ENCODE measurements at regions not wholly inside any gene's neighbourhood (a gene's known extent, or its start where the extent isn't known, plus 50 kb on each side); places are given as distances from the start of the nearest gene placed in this dataset.
"Not testable (repeated sequence)": the region's sequence is repeated elsewhere in the genome, so short reads cannot be mapped to it uniquely, and the experiment has no call there.

DNA sequence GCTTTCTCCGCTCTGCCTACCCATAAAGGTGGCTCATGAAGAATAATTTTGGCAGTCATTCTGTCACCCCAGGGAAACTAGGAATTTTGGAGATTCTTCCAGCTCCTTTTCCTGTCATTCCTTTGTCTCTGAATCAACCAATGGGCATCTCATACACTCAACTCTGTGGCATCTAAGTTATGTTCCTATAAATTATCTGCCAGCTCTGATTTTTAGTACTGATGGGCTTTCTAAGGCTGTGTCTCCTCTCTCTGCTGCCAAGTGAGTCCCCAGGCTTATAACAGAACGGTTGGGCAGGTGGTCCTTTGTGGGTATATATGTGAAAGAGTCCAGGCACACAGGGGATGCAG lies 226.8 kb downstream of the NMUR2 start:
- no peaks in the 10 kb centered on the region for H3K36me3 ChIP-seq (replicated peaks; ENCODE audit: control insufficient read depth, insufficient read depth, low read length)
- no peak for DNase-seq
- H3K4me3 ChIP-seq (ENCODE audit: insufficient read depth, low read depth, low read length), result no peak overlapping the region
- H3K27me3 ChIP-seq (ENCODE audit: control insufficient read depth, insufficient read depth, low read length), result no peaks in the 10 kb centered on the region

DNA sequence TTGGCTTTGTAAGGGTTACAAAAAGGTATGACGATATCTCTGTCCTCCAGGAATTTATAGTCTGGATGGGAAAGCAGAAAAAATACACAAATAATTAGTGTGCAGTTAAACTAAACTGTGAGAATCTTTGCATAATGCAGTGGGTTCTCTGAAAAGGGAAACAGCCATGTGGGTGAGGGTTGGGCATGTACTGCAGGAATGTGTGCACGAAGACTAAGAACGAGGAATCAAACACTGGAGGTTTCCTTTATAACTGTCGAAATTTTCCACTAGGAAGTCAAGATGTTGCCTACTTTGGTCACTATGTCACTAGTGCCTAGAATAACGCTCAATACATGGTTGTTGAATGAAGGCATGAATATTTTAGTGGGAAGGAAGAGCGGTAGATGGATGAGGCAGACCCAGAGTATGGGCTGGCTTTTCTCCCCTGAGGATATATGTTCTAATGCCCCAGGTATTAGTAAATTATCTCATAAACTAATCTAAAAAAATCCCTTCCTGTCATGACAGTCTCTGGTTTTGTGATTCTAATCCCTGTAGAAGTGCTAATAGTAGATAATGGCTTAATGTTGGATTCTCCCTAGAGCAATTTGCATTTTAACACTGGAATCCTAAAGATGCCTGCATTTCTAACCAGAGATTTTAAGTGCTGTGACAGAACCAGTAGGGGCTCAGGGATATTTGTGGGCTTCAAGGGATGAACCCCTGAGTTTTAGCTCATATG lies 227.3 kb downstream of the NMUR2 start:
- no peaks in the 10 kb centered on the region for H3K27me3 ChIP-seq (ENCODE audit: control insufficient read depth, insufficient read depth, low read length)
- DNase-seq, result no peak
- no peaks in the 10 kb centered on the region for H3K36me3 ChIP-seq (replicated peaks; ENCODE audit: control insufficient read depth, insufficient read depth, low read length)
- H3K4me3 ChIP-seq (ENCODE audit: insufficient read depth, low read depth, low read length), result no peak overlapping the region

DNA sequence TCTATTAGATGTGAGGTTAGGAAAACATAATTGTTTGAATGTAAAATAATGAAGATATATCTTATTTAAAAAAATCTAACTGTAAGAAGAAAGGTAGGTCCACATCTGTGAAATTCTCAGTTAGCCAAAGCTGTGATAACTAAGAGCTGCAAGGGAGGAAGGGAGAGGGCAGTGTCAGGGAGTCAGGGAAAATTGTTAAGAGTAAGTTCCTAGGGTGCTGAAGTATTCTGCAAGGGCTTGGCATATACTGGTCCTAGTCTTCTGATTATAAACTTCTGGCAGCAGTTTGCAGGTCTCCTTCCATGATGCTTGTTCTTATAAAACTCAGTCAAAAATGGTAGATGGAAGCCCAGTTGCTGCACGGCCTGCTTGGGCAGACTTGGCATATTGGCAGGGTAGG lies 233.2 kb downstream of the NMUR2 start:
- H3K4me3 ChIP-seq (ENCODE audit: insufficient read depth, low read depth, low read length), result no peak overlapping the region
- no peaks in the 10 kb centered on the region for H3K36me3 ChIP-seq (replicated peaks; ENCODE audit: control insufficient read depth, insufficient read depth, low read length)
- DNase-seq, result no peak
- H3K27me3 ChIP-seq (ENCODE audit: control insufficient read depth, insufficient read depth, low read length), result no peaks in the 10 kb centered on the region

DNA sequence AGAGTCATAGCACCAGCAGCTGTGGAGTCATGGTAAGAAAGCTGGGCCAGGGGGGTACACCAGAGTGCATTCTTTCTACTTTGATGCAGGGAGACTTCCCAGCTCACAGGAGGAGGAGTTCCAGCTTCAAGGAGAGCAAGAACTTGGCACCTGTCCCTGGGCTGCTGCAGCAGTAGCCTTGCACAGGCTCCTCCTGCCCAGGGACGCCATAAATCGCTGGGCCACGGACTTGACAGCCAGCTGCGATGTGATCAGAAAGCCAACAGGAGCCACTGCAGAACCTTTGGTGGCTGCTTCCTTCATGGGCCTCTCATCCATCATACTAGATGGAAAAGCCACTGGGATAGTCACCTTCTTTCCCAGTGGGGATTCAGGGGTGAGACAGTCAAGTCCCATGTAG lies 234.7 kb downstream of the NMUR2 start:
- H3K36me3 ChIP-seq (replicated peaks; ENCODE audit: control insufficient read depth, insufficient read depth, low read length), result no peaks in the 10 kb centered on the region
- H3K27me3 ChIP-seq (ENCODE audit: control insufficient read depth, insufficient read depth, low read length), result no peaks in the 10 kb centered on the region; the same call in 1 of the 2 replicates
- no peak for DNase-seq
- H3K4me3 ChIP-seq (ENCODE audit: insufficient read depth, low read depth, low read length), result no peak overlapping the region

DNA sequence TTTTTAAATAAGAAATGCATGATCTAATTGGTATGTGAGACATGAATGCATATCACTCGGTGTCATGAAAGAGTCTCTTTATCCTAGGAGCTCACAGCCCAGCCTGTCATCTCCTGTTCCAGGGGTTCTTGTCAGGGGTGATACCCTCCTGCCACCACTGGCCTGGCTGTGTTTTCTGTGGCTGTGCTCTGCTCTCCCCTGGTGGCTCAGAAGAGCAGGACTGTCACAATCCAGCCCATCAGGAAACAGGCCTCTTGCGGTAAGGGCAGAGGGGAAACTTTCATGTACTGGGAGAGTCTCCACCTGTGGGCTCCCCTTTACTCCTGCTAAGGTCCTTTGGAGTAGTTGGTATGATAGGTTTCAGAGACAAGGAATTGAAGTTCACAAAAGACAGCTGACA lies 240.2 kb upstream of the GLRA1 start:
- no peaks in the 10 kb centered on the region for H3K36me3 ChIP-seq (replicated peaks; ENCODE audit: control insufficient read depth, insufficient read depth, low read length)
- peak; percentile 37 for DNase-seq
- H3K27me3 ChIP-seq (ENCODE audit: control insufficient read depth, insufficient read depth, low read length), result no peaks in the 10 kb centered on the region; the same call in 1 of the 2 replicates
- no peak overlapping the region for H3K4me3 ChIP-seq (ENCODE audit: insufficient read depth, low read depth, low read length)

DNA sequence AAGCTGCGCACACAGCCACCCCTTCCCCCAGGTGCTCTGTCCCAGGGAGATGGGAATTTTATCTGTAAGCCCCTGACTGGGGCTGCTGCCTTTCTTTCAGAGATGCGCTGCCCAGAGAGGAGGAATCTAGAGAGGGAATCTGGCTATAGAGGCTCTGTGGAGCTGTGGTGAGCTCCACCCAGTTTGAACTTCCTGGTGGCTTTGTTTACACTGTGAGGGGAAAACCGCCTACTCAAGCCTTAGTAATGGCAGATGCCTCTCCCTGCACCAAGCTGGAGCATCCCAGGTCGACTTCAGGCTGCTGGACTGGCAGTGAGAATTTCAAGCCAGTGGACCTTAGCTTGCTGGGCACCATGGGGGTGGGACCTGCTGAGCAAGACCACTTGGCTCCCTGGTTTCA lies 235.2 kb upstream of the GLRA1 start:
- DNase-seq; H3K27me3 ChIP-seq (ENCODE audit: control insufficient read depth, insufficient read depth, low read length); H3K4me3 ChIP-seq (ENCODE audit: insufficient read depth, low read depth, low read length); H3K36me3 ChIP-seq (replicated peaks; ENCODE audit: control insufficient read depth, insufficient read depth, low read length): not testable (repeated sequence)

DNA sequence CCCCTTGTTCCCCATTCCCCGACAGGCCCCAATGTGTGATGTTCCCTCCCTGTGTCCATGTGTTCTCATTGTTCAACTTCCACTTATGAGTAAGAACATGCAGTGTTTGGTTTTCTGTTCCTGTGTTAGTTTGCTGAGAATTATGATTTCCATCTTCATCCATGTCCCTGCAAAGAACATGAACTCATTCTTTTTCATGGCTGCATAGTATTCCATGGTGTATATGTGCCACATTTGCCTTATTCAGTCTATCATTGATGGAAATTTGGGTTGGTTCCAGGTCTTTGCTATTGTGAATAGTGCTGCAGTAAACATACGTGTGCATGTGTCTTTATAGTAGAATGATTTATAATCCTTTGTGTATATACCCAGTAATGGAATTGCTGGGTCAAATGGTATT lies 229.8 kb upstream of the GLRA1 start:
- not testable (repeated sequence) for H3K4me3 ChIP-seq (ENCODE audit: insufficient read depth, low read depth, low read length); H3K36me3 ChIP-seq (replicated peaks; ENCODE audit: control insufficient read depth, insufficient read depth, low read length); DNase-seq; H3K27me3 ChIP-seq (ENCODE audit: control insufficient read depth, insufficient read depth, low read length)

DNA sequence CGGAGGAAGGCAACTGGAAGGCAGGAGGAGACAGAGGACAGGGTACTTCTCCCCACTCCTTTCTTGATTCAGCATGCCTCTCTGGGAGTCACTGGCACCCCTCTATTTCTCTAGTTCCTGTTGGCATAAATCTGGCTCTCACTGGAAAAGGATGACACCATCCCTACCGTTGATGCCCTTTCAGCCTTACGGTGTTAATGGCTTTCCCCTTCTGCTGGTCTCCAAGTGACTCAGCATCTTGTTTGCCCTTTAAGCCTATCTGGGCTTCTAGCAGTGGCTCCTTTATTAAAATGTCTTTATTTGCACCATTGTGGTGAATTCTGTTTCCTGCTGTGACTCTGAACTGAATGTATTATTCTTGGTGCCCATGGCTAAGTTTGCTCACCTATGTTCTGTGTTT lies 227.3 kb upstream of the GLRA1 start:
- no peak overlapping the region for H3K4me3 ChIP-seq (ENCODE audit: insufficient read depth, low read depth, low read length)
- H3K36me3 ChIP-seq (replicated peaks; ENCODE audit: control insufficient read depth, insufficient read depth, low read length), result no peaks in the 10 kb centered on the region
- DNase-seq, result no peak
- H3K27me3 ChIP-seq (ENCODE audit: control insufficient read depth, insufficient read depth, low read length), result no peaks in the 10 kb centered on the region

DNA sequence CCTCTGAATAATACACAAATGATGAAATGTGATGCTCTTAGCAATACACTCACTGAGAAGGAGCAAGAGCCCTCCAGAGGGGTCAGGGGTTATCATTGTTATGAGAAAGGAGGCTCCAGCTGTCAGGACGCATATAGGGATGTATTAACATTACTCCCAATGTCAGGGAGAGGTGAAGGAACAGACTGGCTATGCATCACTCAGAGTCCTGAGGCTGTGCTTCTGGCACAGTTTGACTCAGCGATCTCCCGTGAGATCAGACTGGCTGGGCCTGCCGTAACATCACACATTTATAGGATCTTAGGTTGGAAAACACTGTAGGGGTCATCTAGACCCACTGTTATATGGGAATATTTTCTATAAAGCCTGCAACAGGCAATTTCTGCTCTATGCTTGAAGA lies 226.5 kb upstream of the GLRA1 start:
- Histone ChIP-seq H3K36me3 (replicated peaks; ENCODE audit: control insufficient read depth, insufficient read depth, low read length) (no peaks in the 10 kb centered on the region), H3K4me3 (ENCODE audit: insufficient read depth, low read depth, low read length) (no peak overlapping the region), H3K27me3 (ENCODE audit: control insufficient read depth, insufficient read depth, low read length) (no peaks in the 10 kb centered on the region)
- DNase-seq, result no peak

DNA sequence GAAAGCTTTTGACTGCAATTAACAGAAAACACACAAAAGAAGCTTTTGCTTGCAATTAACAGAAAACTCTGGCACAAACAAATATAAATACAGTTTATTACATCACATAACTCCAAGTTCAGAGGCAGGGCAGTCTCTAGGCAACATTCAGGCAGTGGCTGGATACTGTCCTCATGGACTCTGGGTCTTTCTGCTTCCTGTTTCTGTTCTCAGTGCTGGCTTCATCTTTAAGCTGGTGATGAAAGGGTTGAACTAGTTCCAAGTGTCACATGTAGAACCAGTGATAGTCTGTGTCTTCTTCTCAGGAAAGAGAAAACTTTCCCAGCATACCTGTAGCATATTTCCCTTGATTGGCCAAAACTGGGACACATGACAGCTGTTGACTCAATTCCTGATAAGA lies 222.6 kb upstream of the GLRA1 start:
- no peak for DNase-seq
- no peak overlapping the region for H3K4me3 ChIP-seq (ENCODE audit: insufficient read depth, low read depth, low read length)
- no peaks in the 10 kb centered on the region for H3K36me3 ChIP-seq (replicated peaks; ENCODE audit: control insufficient read depth, insufficient read depth, low read length)
- H3K27me3 ChIP-seq (ENCODE audit: control insufficient read depth, insufficient read depth, low read length), result no peaks in the 10 kb centered on the region

DNA sequence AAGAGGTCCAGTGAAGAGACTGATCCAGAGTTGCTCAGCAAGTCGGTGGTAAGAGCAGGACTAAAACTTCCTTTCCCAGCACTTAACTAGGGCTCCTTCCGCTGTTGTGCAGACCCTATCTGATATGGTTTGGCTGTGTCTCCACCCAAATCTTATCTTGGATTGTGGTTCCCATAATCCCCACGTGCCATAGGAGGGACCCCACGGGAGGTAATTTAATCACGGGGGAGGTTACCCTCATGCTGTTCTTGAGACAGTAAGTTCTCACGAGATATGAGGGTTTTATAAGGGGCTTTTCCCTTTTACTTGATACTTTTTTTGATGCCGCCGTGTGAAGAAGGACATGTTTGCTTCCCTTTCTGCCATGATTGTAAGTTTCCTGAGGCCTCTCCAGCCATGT lies 221.9 kb upstream of the GLRA1 start:
- no peaks in the 10 kb centered on the region for H3K27me3 ChIP-seq (ENCODE audit: control insufficient read depth, insufficient read depth, low read length)
- H3K36me3 ChIP-seq (replicated peaks; ENCODE audit: control insufficient read depth, insufficient read depth, low read length), result no peaks in the 10 kb centered on the region
- no peak overlapping the region for H3K4me3 ChIP-seq (ENCODE audit: insufficient read depth, low read depth, low read length)
- no peak for DNase-seq

DNA sequence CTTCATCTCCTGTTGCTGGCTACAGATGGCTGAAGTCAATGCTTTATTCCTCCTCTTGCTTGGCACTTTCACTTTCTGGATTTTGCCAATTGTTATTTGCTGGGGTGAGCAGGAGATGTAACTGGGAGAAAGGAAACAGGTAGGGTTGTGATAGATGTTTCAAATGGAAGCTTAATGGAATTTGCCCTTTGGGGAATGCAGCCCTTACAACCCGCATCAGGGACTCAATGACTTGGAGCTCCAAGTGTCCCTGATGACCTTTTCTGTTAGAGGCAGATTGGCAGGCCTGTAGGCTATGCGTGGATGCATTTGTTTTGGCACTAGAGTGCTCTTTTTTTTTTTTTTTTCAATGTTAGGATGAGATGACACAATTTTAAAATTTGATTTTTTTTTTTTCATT lies 219.9 kb upstream of the GLRA1 start:
- Histone ChIP-seq H3K4me3 (ENCODE audit: insufficient read depth, low read depth, low read length) (no peak overlapping the region), H3K36me3 (replicated peaks; ENCODE audit: control insufficient read depth, insufficient read depth, low read length) (no peaks in the 10 kb centered on the region), H3K27me3 (ENCODE audit: control insufficient read depth, insufficient read depth, low read length) (no peaks in the 10 kb centered on the region)
- DNase-seq, result no peak

DNA sequence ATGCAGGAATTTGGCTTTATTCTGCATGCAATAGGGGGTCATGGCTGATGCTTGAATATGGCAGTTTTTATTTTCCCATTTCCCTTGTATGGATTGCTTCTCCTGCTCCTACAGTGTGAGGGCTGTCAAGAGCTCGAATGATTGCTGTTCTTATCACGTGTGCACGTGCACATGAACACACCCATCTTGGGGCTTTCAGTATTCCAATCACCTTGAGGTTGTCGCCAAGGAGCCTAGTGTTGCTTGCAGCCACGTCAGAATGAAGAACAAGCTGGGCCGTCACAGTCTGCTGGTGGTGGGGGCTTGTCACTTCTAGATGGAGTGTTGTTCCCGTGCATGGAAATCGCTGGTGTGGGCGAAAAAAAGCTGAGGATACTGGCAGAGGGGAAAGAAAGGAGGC lies 219.4 kb upstream of the GLRA1 start:
- Histone ChIP-seq H3K27me3 (ENCODE audit: control insufficient read depth, insufficient read depth, low read length) (no peaks in the 10 kb centered on the region), H3K4me3 (ENCODE audit: insufficient read depth, low read depth, low read length) (no peak overlapping the region), H3K36me3 (replicated peaks; ENCODE audit: control insufficient read depth, insufficient read depth, low read length) (no peaks in the 10 kb centered on the region)
- no peak for DNase-seq

DNA sequence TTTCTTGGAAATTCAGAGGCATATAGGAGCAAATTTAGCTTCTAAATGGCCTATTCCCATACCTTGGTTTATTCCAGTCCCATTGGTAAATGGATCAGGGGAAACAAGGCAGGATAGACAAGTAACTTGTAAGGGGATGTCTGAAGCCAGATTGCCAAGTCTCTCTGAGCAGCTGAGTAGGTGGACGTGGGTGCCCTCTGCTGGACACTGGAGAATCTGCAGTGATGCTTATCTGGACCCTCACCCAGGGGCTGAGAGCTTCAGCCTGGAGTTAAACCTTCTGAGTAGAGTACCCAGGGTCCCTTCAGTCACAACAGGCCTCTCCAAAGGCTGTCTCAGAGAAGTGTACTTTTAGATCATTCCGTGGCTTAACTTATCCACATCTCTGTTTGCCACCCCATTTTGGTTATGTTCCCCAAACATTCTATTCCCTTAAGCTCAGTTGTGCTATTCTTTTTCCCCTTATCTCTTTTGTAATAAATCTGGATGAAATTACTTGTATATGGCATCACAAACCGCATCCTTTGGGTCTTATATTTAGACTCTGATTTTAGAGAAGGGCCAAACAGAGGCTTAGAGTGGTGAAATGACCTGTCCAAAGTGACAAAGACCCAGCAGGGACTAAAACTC lies 218.3 kb upstream of the GLRA1 start:
- DNase-seq, result peak; percentile 63

DNA sequence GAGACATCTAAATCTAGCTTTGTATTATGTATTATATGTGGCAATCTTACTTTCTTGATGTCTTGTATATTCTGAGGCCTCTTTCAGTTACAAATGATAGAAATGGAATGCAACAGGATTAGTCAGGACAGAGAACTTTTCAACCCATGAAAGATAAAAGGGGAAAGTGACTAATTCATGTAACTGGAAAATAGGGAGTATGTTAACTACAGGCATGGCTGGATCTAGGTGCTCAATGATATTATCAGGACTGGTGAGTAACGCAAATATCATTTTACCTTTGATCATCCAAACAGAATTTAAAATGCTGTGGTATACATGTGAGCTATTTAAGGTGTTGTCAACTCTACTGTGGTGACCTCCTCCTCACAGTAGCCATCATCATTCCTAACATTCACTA lies 215.7 kb upstream of the GLRA1 start:
- no peak for DNase-seq
- H3K27me3 ChIP-seq (ENCODE audit: control insufficient read depth, insufficient read depth, low read length), result no peaks in the 10 kb centered on the region

More for the DNA sequence above, 218.3 kb upstream of the GLRA1 start:
- Histone ChIP-seq H3K36me3 (replicated peaks; ENCODE audit: control insufficient read depth, insufficient read depth, low read length) (no peaks in the 10 kb centered on the region), H3K4me3 (ENCODE audit: insufficient read depth, low read depth, low read length) (no peak overlapping the region), H3K27me3 (ENCODE audit: control insufficient read depth, insufficient read depth, low read length) (no peaks in the 10 kb centered on the region)

DNA sequence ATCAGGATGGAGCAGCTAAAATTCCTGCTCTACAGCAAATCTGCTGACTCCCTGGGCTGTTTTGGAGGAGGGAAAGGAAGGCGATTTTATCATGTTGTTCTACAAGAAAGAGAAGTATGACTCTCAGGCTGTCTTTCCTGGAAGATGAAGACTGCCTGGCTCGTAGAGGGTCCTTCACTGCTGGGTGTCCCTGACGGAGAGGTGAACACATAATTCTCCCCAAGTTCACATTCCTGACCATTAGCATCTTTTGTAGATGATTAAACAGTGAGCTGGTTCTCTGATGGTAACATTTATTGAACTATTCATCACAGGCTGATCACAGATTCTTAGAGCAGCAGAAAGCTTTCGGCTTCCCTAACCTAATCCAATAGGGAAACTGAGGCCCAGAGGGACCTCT lies 212.4 kb upstream of the GLRA1 start:
- Histone ChIP-seq H3K4me3 (ENCODE audit: insufficient read depth, low read depth, low read length) (no peak overlapping the region), H3K36me3 (replicated peaks; ENCODE audit: control insufficient read depth, insufficient read depth, low read length) (no peaks in the 10 kb centered on the region), H3K27me3 (ENCODE audit: control insufficient read depth, insufficient read depth, low read length) (no peaks in the 10 kb centered on the region)
- DNase-seq, result no peak

More for the DNA sequence above, 215.7 kb upstream of the GLRA1 start:
- Histone ChIP-seq H3K4me3 (ENCODE audit: insufficient read depth, low read depth, low read length) (no peak overlapping the region), H3K36me3 (replicated peaks; ENCODE audit: control insufficient read depth, insufficient read depth, low read length) (no peaks in the 10 kb centered on the region)

Data from H7 (cell line).